ENCODE measurements at regions not wholly inside any gene's neighbourhood (a gene's known extent, or its start where the extent isn't known, plus 50 kb on each side); places are given as distances from the start of the nearest gene placed in this dataset.
"Not testable (repeated sequence)": the region's sequence is repeated elsewhere in the genome, so short reads cannot be mapped to it uniquely, and the experiment has no call there.

DNA sequence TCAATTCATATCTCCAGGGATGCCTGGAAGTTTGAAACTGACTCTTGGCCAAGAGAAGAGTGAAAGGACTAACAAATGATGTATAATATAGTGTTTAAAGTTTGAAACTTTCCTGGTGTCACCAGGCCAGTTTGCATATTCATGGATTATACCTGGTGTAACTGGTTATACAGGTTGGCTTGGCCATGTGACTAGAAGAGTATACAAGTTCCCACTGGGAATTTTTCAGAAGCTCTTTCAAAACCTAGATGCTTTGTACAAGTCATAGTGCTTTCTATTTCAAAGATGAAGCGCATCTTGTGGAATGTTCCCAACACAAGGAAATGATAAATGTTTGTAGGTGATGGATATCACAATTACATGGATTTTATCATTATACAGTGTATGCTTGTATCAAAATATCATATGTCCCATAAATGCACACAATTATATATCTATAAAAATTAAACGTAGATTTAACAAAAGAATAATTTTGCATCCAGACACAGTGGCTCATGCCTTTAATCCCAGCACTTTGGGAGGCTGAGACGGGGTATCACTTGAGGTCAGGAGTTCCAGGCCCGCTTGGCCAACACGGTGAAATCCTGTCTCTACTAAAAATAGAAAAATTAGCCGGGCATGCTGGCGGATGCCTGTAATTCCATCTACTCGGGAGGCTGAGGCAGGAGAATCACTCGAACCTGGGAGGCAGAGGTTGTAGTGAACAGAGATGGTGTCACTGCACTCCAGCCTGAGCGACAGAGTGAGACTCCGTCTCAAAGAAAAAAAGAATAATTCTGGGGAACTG lies 1420.2 kb downstream of the GRIK2 start:
- intact Hi-C loops (cut with DNase I) = no loop called here
- Histone ChIP-seq H3K36me3 (no peaks in the 10 kb centered on the region), H3K27ac (no peak overlapping the region), H3K4me1 (no peaks in the 10 kb centered on the region), H3K27me3 (no peaks in the 10 kb centered on the region), H3K4me3 (no peak overlapping the region), H3K9me3 (peaks cover 0 to 3% (median 0%) of the 10 kb centered on the region in 4 donors)
- TF ChIP-seq POLR2AphosphoS5 (IDR thresholded peaks at IDR 0.05) (no peak), CTCF (IDR thresholded peaks at IDR 0.05) (no peak), POLR2A (IDR thresholded peaks at IDR 0.05) (no peak), EP300 (IDR thresholded peaks at IDR 0.05) (no peak)
- 90 to 92% methylated on average over 11 of the region's 11 CpGs for WGBS, 2 donors
- DNase-seq = no peak

- no peaks in the 10 kb centered on the region for H3K36me3 ChIP-seq
- DNase-seq = no peak
- WGBS, 2 donors = 57 to 78% methylated on average over 3 of the region's 3 CpGs
- H3K9me3 ChIP-seq = peaks cover 0 to 3% (median 0%) of the 10 kb centered on the region in 4 donors
- TF ChIP-seq EP300 (IDR thresholded peaks at IDR 0.05) = no peak
- intact Hi-C loops (cut with DNase I) = no loop called here
- H3K27me3 ChIP-seq = no peaks in the 10 kb centered on the region
- H3K4me3 ChIP-seq = no peak overlapping the region
- H3K27ac ChIP-seq = no peak overlapping the region
- H3K4me1 ChIP-seq = no peaks in the 10 kb centered on the region
Observed at GRCh38 chr6:102812242-102812641, 1418.7 kb downstream of the GRIK2 start.

DNA sequence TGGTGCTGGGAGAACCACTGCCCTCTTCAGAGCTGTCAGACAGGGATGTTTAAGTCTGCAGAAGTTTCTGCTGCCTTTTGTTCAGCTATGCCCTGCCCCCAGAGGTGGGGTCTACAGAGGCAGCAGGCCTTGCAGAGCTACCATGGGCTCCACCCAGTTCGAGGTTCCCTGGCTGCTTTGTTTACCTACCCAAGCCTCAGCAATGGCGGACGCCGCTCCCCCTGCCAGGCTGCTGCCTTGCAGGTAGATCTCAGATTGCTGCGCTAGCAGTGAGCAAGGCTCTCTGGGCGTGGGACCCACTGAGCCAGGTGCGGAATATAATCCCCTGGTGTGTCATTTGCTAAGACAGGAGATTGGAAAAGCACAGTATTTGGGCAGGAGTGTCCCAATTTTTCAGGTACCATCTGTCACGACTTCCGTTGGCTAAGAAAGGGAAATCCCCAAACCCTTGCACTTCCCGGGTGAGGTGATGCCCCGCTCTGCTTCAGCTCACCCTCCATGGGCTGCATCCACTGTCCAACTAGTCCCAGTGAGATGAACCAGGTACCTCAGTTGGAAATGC lies 1415.5 kb downstream of the GRIK2 start:
- H3K4me3 ChIP-seq; H3K9me3 ChIP-seq; H3K27ac ChIP-seq; intact Hi-C loops (cut with DNase I); H3K4me1 ChIP-seq; DNase-seq; H3K27me3 ChIP-seq; H3K36me3 ChIP-seq: not testable (repeated sequence)
- 80 to 85% methylated on average over 11 of the region's 11 CpGs for WGBS, 2 donors

- Histone ChIP-seq H3K27ac (no peak overlapping the region), H3K36me3 (no peaks in the 10 kb centered on the region), H3K27me3 (no peaks in the 10 kb centered on the region), H3K4me1 (no peaks in the 10 kb centered on the region), H3K4me3 (no peak overlapping the region), H3K9me3 (no peaks in the 10 kb centered on the region)
- DNase-seq = no peak
- no peak for TF ChIP-seq POLR2A (IDR thresholded peaks at IDR 0.05)
- intact Hi-C loops (cut with DNase I) = no loop called here
- 81 to 84% methylated on average over 13 of the region's 13 CpGs for WGBS, 2 donors
Observed at GRCh38 chr6:102799051-102799450, 1405.5 kb downstream of the GRIK2 start.

DNA sequence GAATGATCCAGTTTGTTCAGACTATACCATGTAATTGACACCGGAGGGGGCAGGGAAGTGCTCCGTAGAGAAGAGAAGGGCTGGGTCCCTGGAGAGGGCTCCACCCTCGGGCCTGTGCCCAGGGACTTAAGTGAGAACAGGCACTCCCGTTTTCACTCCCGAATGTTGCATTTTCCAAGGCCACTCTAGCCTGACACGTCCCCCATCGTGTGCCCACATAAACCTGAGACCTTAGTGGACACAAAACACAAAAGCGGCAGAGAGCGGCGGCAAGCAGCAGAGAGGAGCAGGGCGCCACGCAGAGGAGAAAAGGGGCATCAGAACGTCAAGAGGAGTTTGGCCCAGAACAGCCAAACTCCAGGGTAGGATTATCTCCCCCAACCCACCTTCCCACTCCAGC lies 1405.1 kb downstream of the GRIK2 start:
- no peaks in the 10 kb centered on the region for H3K9me3 ChIP-seq
- no peaks in the 10 kb centered on the region for H3K4me1 ChIP-seq
- H3K36me3 ChIP-seq = no peaks in the 10 kb centered on the region
- no peak for TF ChIP-seq POLR2AphosphoS5 (IDR thresholded peaks at IDR 0.05)
- no peak for TF ChIP-seq CTCF (IDR thresholded peaks at IDR 0.05)
- TF ChIP-seq EP300 (IDR thresholded peaks at IDR 0.05) = no peak
- no peak for TF ChIP-seq POLR2A (IDR thresholded peaks at IDR 0.05)
- intact Hi-C loops (cut with DNase I) = no loop called here
- DNase-seq = no peak
- no peak overlapping the region for H3K4me3 ChIP-seq
- H3K27me3 ChIP-seq = no peaks in the 10 kb centered on the region
- H3K27ac ChIP-seq = no peak overlapping the region
- 13 to 27% methylated on average over 13 of the region's 13 CpGs for WGBS, 2 donors

DNA sequence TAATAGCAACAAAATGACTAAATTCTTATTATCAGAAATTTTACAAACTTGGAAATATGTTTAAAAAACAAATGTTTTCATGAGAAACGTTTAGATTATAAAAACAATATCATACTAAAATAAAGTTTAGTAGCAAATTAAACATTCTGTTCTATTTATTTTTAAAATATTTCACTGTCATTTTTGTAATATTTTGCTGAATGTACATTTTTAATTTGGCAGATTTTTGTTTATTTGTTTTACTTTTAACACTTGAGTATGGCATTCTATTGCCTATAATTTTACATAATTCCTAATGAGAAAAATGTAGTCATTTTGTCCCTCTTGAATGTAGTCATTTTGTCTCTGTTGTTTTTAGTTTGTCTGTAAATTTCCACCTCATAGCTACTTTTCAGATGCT lies 1400.2 kb downstream of the GRIK2 start:
- intact Hi-C loops (cut with DNase I) = no loop called here
- 44 to 64% methylated on average over 1 of the region's 1 CpG for WGBS, 2 donors
- no peaks in the 10 kb centered on the region for H3K9me3 ChIP-seq

More for the DNA sequence above, 1400.2 kb downstream of the GRIK2 start:
- Histone ChIP-seq H3K27me3 (no peaks in the 10 kb centered on the region), H3K27ac (no peak overlapping the region), H3K4me3 (no peak overlapping the region), H3K36me3 (no peaks in the 10 kb centered on the region), H3K4me1 (no peaks in the 10 kb centered on the region)
- no peak for DNase-seq
- TF ChIP-seq POLR2AphosphoS5 (IDR thresholded peaks at IDR 0.05) (no peak), POLR2A (IDR thresholded peaks at IDR 0.05) (no peak), EP300 (IDR thresholded peaks at IDR 0.05) (no peak), CTCF (IDR thresholded peaks at IDR 0.05) (no peak)
